Lower lobe of right lung (tissue), 2 donors: ENCODE measurements at regions not wholly inside any gene's neighbourhood (a gene's known extent, or its start where the extent isn't known, plus 50 kb on each side); places are given as distances from the start of the nearest gene placed in this dataset.

Source experiments
- ATAC-seq, 2 donors: fragments of 200-7000 bp; cut with Tn5 transposase; one replicate each; pipeline ENCODE4 v1.9.1; 2020 to 2022; ENCODE audit warnings: mild to moderate bottlenecking in 2 of 2, moderate library complexity in 2 of 2
- DNase-seq: peaks from one replicate; pipeline ENCODE4 v3.0.0-alpha.2; 2020
- H3K27ac ChIP-seq: fragments of 200-600 bp; one replicate; pipeline ENCODE4 v1.8.0; 2022
- H3K27me3 ChIP-seq: fragments of 200-600 bp; one replicate; pipeline ENCODE4 v1.8.0; 2022; ENCODE audit warnings: low read depth
- H3K36me3 ChIP-seq: fragments of 200-600 bp; one replicate; pipeline ENCODE4 v1.8.0; 2022; ENCODE audit warnings: mild to moderate bottlenecking
- H3K4me1 ChIP-seq: fragments of 200-600 bp; one replicate; pipeline ENCODE4 v1.8.0; 2022
- H3K4me3 ChIP-seq: fragments of 200-600 bp; one replicate; pipeline ENCODE4 v1.8.0; 2022; ENCODE audit warnings: mild to moderate bottlenecking
- H3K9me3 ChIP-seq: fragments of 200-600 bp; one replicate; pipeline ENCODE4 v1.8.0; 2022
- CTCF ChIP-seq: fragments of 200-600 bp; IDR thresholded peaks from one replicate; pipeline ENCODE4 v1.8.0; 2022; ENCODE audit warnings: antibody characterized with exemption, mild to moderate bottlenecking
- intact Hi-C: fragments of 100-400 bp; cut with DNase I; formaldehyde crosslinking; loops from one replicate; pipeline ENCODE4 v1.11.0; 2022
- donor health status: DM: no; HTN: yes; CAD: no; lungs with severe emphysema.

GRCh38 chr6:106918115-106918514 is 56.4 kb downstream of the CD24 start:
- H3K9me3 ChIP-seq = no peaks in the 10 kb centered on the region
- DNase-seq = no peak
- no peak overlapping the region for H3K4me3 ChIP-seq
- intact Hi-C loops = no loop called here
- no peaks in the 10 kb centered on the region for H3K27me3 ChIP-seq
- TF ChIP-seq CTCF = no peak
- no peaks in the 10 kb centered on the region for H3K36me3 ChIP-seq
- no peaks in the 10 kb centered on the region for H3K4me1 ChIP-seq
- ATAC-seq = no peak
- H3K27ac ChIP-seq = no peak overlapping the region

- Histone ChIP-seq H3K36me3 (no peaks in the 10 kb centered on the region), H3K4me3 (no peak overlapping the region), H3K27me3 (no peaks in the 10 kb centered on the region), H3K9me3 (no peaks in the 10 kb centered on the region), H3K27ac (no peak overlapping the region), H3K4me1 (no peaks in the 10 kb centered on the region)
- DNase-seq (no peak), ATAC-seq (no peak)
- no peak for TF ChIP-seq CTCF
- intact Hi-C loops = no loop called here
Observed at GRCh38 chr6:106916891-106917290, 57.6 kb downstream of the CD24 start.

- no peak overlapping the region for H3K27ac ChIP-seq
- H3K9me3 ChIP-seq = no peaks in the 10 kb centered on the region
- DNase-seq = no peak
- ATAC-seq = no peak
- TF ChIP-seq CTCF = no peak
- H3K27me3 ChIP-seq = no peaks in the 10 kb centered on the region
- H3K4me3 ChIP-seq = no peak overlapping the region
- H3K4me1 ChIP-seq = no peaks in the 10 kb centered on the region
- intact Hi-C loops = no loop called here
- H3K36me3 ChIP-seq = no peaks in the 10 kb centered on the region
Observed at GRCh38 chr6:106913676-106914280, 60.8 kb downstream of the CD24 start.

GRCh38 chr6:106913111-106913510 is 61.4 kb downstream of the CD24 start:
- H3K27ac ChIP-seq = no peak overlapping the region

GRCh38 chr6:106912091-106912490 is 62.4 kb downstream of the CD24 start:
- H3K27me3 ChIP-seq = no peaks in the 10 kb centered on the region
- H3K9me3 ChIP-seq = no peaks in the 10 kb centered on the region
- DNase-seq (no peak), ATAC-seq (no peak)
- H3K4me1 ChIP-seq = no peaks in the 10 kb centered on the region
- no peak for TF ChIP-seq CTCF
- intact Hi-C loops = no loop called here
- no peaks in the 10 kb centered on the region for H3K36me3 ChIP-seq
- no peak overlapping the region for H3K4me3 ChIP-seq
- H3K27ac ChIP-seq = no peak overlapping the region

More at GRCh38 chr6:106913111-106913510, 61.4 kb downstream of the CD24 start:
- H3K9me3 ChIP-seq = no peaks in the 10 kb centered on the region
- no peaks in the 10 kb centered on the region for H3K27me3 ChIP-seq
- no peak for ATAC-seq
- no peak for TF ChIP-seq CTCF
- DNase-seq = no peak
- intact Hi-C loops = no loop called here
- H3K4me3 ChIP-seq = no peak overlapping the region
- no peaks in the 10 kb centered on the region for H3K36me3 ChIP-seq
- H3K4me1 ChIP-seq = no peaks in the 10 kb centered on the region
